RWPE1 (cell line): ENCODE measurements at regions not wholly inside any gene's neighbourhood (a gene's known extent, or its start where the extent isn't known, plus 50 kb on each side); places are given as distances from the start of the nearest gene placed in this dataset.

ENCODE experiments used
- CTCF ChIA-PET: fragments of 350-600 bp; sonication (Branson Sonifier 250); formaldehyde crosslinking; extraction: SDS; loops from one replicate; lab custom pipeline; 2021; lab: Yijun Ruan, JAX
- POLR2A ChIA-PET: fragments of 400-600 bp; formaldehyde crosslinking; extraction: SDS; loops from one replicate; lab custom pipeline; 2020; ENCODE audit warnings: antibody characterized with exemption; ENCODE audit not compliant: low non-redundant PET; lab: Yijun Ruan, JAX
- DNase-seq: peaks from one replicate; pipeline ENCODE4 v3.0.0; 2012; ENCODE audit warnings: low spot score
- H3K27ac ChIP-seq: fragments of 450-650 bp; 2 replicates; pipeline ENCODE4 v1.5.1; 2017
- CTCF ChIP-seq: fragments of 450-650 bp; conservative IDR thresholded peaks from 2 replicates; pipeline ENCODE4 v1.5.1; 2017; ENCODE audit warnings: low read depth, mild to moderate bottlenecking

- ChIA-PET POLR2A (no interaction called here), CTCF (no interaction called here)
- no peak for TF ChIP-seq CTCF
- H3K27ac ChIP-seq = no peak overlapping the region
- DNase-seq = no peak
Measured at GRCh38 chr13:42373048-42373812, 101.3 kb downstream of the AKAP11 start.

- no peak for TF ChIP-seq CTCF
- POLR2A ChIA-PET = no interaction called here
- CTCF ChIA-PET = no interaction called here
- DNase-seq = no peak
- H3K27ac ChIP-seq = no peak overlapping the region
Measured at GRCh38 chr13:42375663-42376062, 103.7 kb downstream of the AKAP11 start.

GRCh38 chr13:42377640-42378382 lies 105.9 kb downstream of the AKAP11 start:
- POLR2A ChIA-PET = no interaction called here
- no peak overlapping the region for H3K27ac ChIP-seq
- DNase-seq = no peak
- CTCF ChIA-PET = no interaction called here
- no peak for TF ChIP-seq CTCF

GRCh38 chr13:42378383-42378780 lies 106.4 kb downstream of the AKAP11 start:
- TF ChIP-seq CTCF = no peak
- no peak for DNase-seq
- POLR2A ChIA-PET = no interaction called here
- no peak overlapping the region for H3K27ac ChIP-seq
- CTCF ChIA-PET = no interaction called here

GRCh38 chr13:42379241-42379640 lies 107.3 kb downstream of the AKAP11 start:
- TF ChIP-seq CTCF = no peak
- ChIA-PET POLR2A (interaction anchor here (0.6 kb wide), 1 partner anchor 10 kb away, joined by 3 read pairs; no protein-coding TSS in a partner anchor), CTCF (no interaction called here)
- H3K27ac ChIP-seq = no peak overlapping the region
- no peak for DNase-seq

GRCh38 chr13:42380420-42381164 lies 108.6 kb downstream of the AKAP11 start:
- ChIA-PET CTCF (interaction anchor here (0.5 to 0.8 kb wide), 2 partner anchors 215 to 1159 kb away, joined by 3 read pairs; no protein-coding TSS in a partner anchor), POLR2A (interaction anchor here (0.6 kb wide), 1 partner anchor 145 kb away, joined by 3 read pairs; no protein-coding TSS in a partner anchor)
- DNase-seq = no peak

More at GRCh38 chr13:42380420-42381164, 108.6 kb downstream of the AKAP11 start:
- no peak overlapping the region for H3K27ac ChIP-seq
- no peak for TF ChIP-seq CTCF
